Activated B cell treated with CpG ODN at 0.5 μM for 24 hours (primary cell): ENCODE measurements at regions not wholly inside any gene's neighbourhood (a gene's known extent, or its start where the extent isn't known, plus 50 kb on each side); places are given as distances from the start of the nearest gene placed in this dataset.

ENCODE experiments used
- ATAC-seq: fragments of 200-7000 bp; cut with Tn5 transposase; one replicate; pipeline ENCODE4 v1.10.0; 2021; ENCODE audit warnings: low read depth, mild to moderate bottlenecking, moderate library complexity
- CTCF ChIA-PET: fragments of 350-600 bp; sonication (Branson Sonifier 250); formaldehyde crosslinking; loops from one replicate; lab custom pipeline; 2021; ENCODE audit warnings: antibody characterized with exemption; lab: Charles Lee
- POLR2A ChIA-PET: fragments of 350-600 bp; sonication (Branson Sonifier 250); formaldehyde crosslinking; loops from one replicate; lab custom pipeline; 2021; ENCODE audit warnings: antibody characterized with exemption; lab: Charles Lee
- DNase-seq: peaks from one replicate; pipeline ENCODE4 v3.0.0; 2022
- H3K27ac Mint-ChIP-seq: one replicate; pipeline ENCODE4 v1.8.0; 2020; ENCODE audit warnings: mixed read lengths
- H3K27me3 Mint-ChIP-seq: one replicate; pipeline ENCODE4 v1.8.0; 2021; ENCODE audit warnings: mixed read lengths
- H3K36me3 Mint-ChIP-seq: one replicate; pipeline ENCODE4 v1.8.0; 2021; ENCODE audit warnings: low read depth, mixed read lengths
- H3K4me1 Mint-ChIP-seq: one replicate; pipeline ENCODE4 v1.8.0; 2021; ENCODE audit warnings: mixed read lengths
- H3K4me3 Mint-ChIP-seq: one replicate; pipeline ENCODE4 v1.8.0; 2020; ENCODE audit warnings: mild to moderate bottlenecking, mixed read lengths
- H3K9me3 Mint-ChIP-seq: one replicate; pipeline ENCODE4 v1.8.0; 2020; ENCODE audit warnings: mixed read lengths
- CTCF ChIP-seq: fragments of 200-600 bp; IDR thresholded peaks from one replicate; pipeline ENCODE4 v1.8.0; 2022; ENCODE audit warnings: antibody characterized with exemption, mild to moderate bottlenecking
- intact Hi-C: fragments of 100-400 bp; cut with micrococcal nuclease; formaldehyde crosslinking; loops from one replicate; pipeline ENCODE4 v1.15.1; 2024

GRCh38 chr14:100667656-100668055, 59.0 kb upstream of the DLK1 start:
- no peak for DNase-seq
- H3K4me3 Mint-ChIP-seq: no peak overlapping the region
- no peaks in the 10 kb centered on the region for H3K9me3 Mint-ChIP-seq
- no peak for ATAC-seq
- POLR2A ChIA-PET: no interaction called here
- H3K27ac Mint-ChIP-seq: no peak overlapping the region
- CTCF ChIA-PET: no interaction called here
- no peaks in the 10 kb centered on the region for H3K4me1 Mint-ChIP-seq
- H3K36me3 Mint-ChIP-seq: no peaks in the 10 kb centered on the region
- H3K27me3 Mint-ChIP-seq: peaks cover 19% of the 10 kb centered on the region
- no peak for TF ChIP-seq CTCF
- intact Hi-C loops: no loop called here

- H3K4me3 Mint-ChIP-seq: no peak overlapping the region
- H3K27me3 Mint-ChIP-seq: peaks cover 21% of the 10 kb centered on the region
- CTCF ChIA-PET: no interaction called here
- no peak for TF ChIP-seq CTCF
- H3K4me1 Mint-ChIP-seq: no peaks in the 10 kb centered on the region
- intact Hi-C loops: no loop called here
- H3K36me3 Mint-ChIP-seq: no peaks in the 10 kb centered on the region
- H3K27ac Mint-ChIP-seq: no peak overlapping the region
- no peaks in the 10 kb centered on the region for H3K9me3 Mint-ChIP-seq
- DNase-seq (no peak), ATAC-seq (no peak)
- POLR2A ChIA-PET: no interaction called here
Observed at GRCh38 chr14:100668352-100668751, 58.3 kb upstream of the DLK1 start.

GRCh38 chr14:100669011-100669412, 57.7 kb upstream of the DLK1 start:
- peaks cover 27% of the 10 kb centered on the region for H3K27me3 Mint-ChIP-seq
- TF ChIP-seq CTCF: no peak
- H3K9me3 Mint-ChIP-seq: no peaks in the 10 kb centered on the region
- H3K4me3 Mint-ChIP-seq: no peak overlapping the region
- H3K4me1 Mint-ChIP-seq: no peaks in the 10 kb centered on the region
- DNase-seq (no peak), ATAC-seq (no peak)
- H3K27ac Mint-ChIP-seq: no peak overlapping the region
- intact Hi-C loops: no loop called here
- POLR2A ChIA-PET: no interaction called here
- H3K36me3 Mint-ChIP-seq: no peaks in the 10 kb centered on the region
- CTCF ChIA-PET: no interaction called here

- ATAC-seq (no peak), DNase-seq (no peak)
- Mint-ChIP-seq H3K4me3 (no peak overlapping the region), H3K36me3 (no peaks in the 10 kb centered on the region), H3K4me1 (no peaks in the 10 kb centered on the region), H3K27me3 (peaks cover 30% of the 10 kb centered on the region), H3K9me3 (no peaks in the 10 kb centered on the region), H3K27ac (no peak overlapping the region)
- ChIA-PET POLR2A (no interaction called here), CTCF (no interaction called here)
- TF ChIP-seq CTCF: no peak
- intact Hi-C loops: no loop called here
Observed at GRCh38 chr14:100669468-100669867, 57.2 kb upstream of the DLK1 start.

GRCh38 chr14:100670017-100670752, 56.5 kb upstream of the DLK1 start:
- Mint-ChIP-seq H3K36me3 (no peaks in the 10 kb centered on the region), H3K4me3 (no peak overlapping the region), H3K9me3 (no peaks in the 10 kb centered on the region), H3K27me3 (peaks cover 34% of the 10 kb centered on the region), H3K4me1 (no peaks in the 10 kb centered on the region), H3K27ac (no peak overlapping the region)
- ChIA-PET CTCF (no interaction called here), POLR2A (no interaction called here)
- no peak for TF ChIP-seq CTCF
- DNase-seq: no peak
- ATAC-seq: no peak
- intact Hi-C loops: no loop called here
